ENCODE measurements at regions not wholly inside any gene's neighbourhood (a gene's known extent, or its start where the extent isn't known, plus 50 kb on each side); places are given as distances from the start of the nearest gene placed in this dataset.

DNA sequence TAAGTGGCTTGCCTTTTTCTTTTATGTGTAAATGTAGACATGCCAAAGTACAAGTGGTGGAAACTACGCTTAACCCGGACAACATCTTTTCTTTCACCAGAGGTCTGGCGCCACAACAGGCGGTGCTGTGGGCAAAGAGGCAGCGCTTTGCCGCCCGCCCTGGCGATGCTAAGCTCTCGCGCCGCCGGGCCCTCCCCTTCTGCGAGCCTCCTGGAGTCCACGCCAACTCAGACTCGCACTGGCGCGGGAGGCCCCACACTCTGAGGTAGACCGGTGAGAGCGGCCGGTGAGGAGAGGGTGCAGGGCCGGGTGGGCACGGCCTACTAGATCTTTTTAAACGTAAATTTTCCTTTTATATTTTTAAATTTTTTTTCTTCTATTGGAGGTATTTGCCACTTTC, 2253.1 kb upstream of the C9orf72 start:
- H3K9me3 ChIP-seq (ENCODE audit: control insufficient read depth, insufficient read depth, low read length), result peaks cover 8% of the 10 kb centered on the region
- H3K27me3 ChIP-seq (ENCODE audit: control insufficient read depth, insufficient read depth, low read length), result no peaks in the 10 kb centered on the region
- Mint-ChIP-seq H3K27ac (no peak overlapping the region), H3K4me1 (no peaks in the 10 kb centered on the region), H3K9me3 (peaks cover 5 to 8% of the 10 kb centered on the region in 2 donors), H3K36me3 (peaks cover 12% of the 10 kb centered on the region), H3K27me3 (ENCODE audit: low read depth in 2 of 2) (no peaks in the 10 kb centered on the region), H3K4me3 (no peak overlapping the region)
- 95% methylated on average over 20 of the region's 23 CpGs for WGBS (ENCODE audit: insufficient coverage)
- no peak overlapping the region for H3K27ac ChIP-seq (ENCODE audit: low read length)
- H3K4me1 ChIP-seq (ENCODE audit: control insufficient read depth, insufficient read depth, low read length), result no peaks in the 10 kb centered on the region
- intact Hi-C loops (cut with micrococcal nuclease), result no loop called here
- H3K4me3 ChIP-seq (ENCODE audit: low read length), result no peak overlapping the region
- H3K36me3 ChIP-seq (ENCODE audit: control insufficient read depth, insufficient read depth, low read length), result no peaks in the 10 kb centered on the region
- DNase-seq (no peak), ATAC-seq (no peak)
- TF ChIP-seq, protein P1, sequence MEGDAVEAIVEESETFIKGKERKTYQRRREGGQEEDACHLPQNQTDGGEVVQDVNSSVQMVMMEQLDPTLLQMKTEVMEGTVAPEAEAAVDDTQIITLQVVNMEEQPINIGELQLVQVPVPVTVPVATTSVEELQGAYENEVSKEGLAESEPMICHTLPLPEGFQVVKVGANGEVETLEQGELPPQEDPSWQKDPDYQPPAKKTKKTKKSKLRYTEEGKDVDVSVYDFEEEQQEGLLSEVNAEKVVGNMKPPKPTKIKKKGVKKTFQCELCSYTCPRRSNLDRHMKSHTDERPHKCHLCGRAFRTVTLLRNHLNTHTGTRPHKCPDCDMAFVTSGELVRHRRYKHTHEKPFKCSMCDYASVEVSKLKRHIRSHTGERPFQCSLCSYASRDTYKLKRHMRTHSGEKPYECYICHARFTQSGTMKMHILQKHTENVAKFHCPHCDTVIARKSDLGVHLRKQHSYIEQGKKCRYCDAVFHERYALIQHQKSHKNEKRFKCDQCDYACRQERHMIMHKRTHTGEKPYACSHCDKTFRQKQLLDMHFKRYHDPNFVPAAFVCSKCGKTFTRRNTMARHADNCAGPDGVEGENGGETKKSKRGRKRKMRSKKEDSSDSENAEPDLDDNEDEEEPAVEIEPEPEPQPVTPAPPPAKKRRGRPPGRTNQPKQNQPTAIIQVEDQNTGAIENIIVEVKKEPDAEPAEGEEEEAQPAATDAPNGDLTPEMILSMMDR (IDR thresholded peaks at IDR 0.05), result no peak

DNA sequence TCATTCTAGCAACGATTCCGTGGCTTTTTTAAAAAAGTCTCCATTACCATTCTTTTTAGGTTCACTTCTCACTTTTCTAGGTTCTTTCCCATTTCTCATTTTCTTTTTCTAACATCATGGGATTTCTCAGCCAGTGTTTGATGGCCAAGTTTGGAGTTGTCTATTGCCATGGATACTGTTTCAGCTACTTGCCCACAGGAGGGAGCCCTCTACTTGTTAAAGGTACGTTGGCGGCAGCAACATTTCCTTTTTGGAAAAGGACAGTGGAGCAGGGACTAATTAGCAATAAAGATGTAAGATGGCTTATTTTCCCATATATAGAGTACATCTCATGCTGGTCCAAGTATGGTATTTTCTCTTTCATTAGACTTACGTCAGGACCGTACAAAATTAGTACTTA, 2257.5 kb upstream of the C9orf72 start:
- Histone ChIP-seq H3K27ac (ENCODE audit: low read length) (no peak overlapping the region), H3K9me3 (ENCODE audit: control insufficient read depth, insufficient read depth, low read length) (peaks cover 8% of the 10 kb centered on the region), H3K4me1 (ENCODE audit: control insufficient read depth, insufficient read depth, low read length) (no peaks in the 10 kb centered on the region), H3K27me3 (ENCODE audit: control insufficient read depth, insufficient read depth, low read length) (no peaks in the 10 kb centered on the region), H3K36me3 (ENCODE audit: control insufficient read depth, insufficient read depth, low read length) (no peaks in the 10 kb centered on the region), H3K4me3 (ENCODE audit: low read length) (no peak overlapping the region)
- 40% methylated on average over 4 of the region's 6 CpGs for WGBS (ENCODE audit: insufficient coverage)
- no peak overlapping the region for H3K27ac Mint-ChIP-seq
- no peak for DNase-seq
- no peaks in the 10 kb centered on the region for H3K27me3 Mint-ChIP-seq (ENCODE audit: low read depth in 2 of 2)
- H3K36me3 Mint-ChIP-seq, result peaks cover 12% of the 10 kb centered on the region
- H3K4me1 Mint-ChIP-seq, result no peaks in the 10 kb centered on the region
- H3K4me3 Mint-ChIP-seq, result no peak overlapping the region
- no peak for ATAC-seq
- TF ChIP-seq, protein P1 (IDR thresholded peaks at IDR 0.05), result no peak
- peaks cover 5% of the 10 kb centered on the region in 2 donors for H3K9me3 Mint-ChIP-seq
- intact Hi-C loops (cut with micrococcal nuclease), result no loop called here

DNA sequence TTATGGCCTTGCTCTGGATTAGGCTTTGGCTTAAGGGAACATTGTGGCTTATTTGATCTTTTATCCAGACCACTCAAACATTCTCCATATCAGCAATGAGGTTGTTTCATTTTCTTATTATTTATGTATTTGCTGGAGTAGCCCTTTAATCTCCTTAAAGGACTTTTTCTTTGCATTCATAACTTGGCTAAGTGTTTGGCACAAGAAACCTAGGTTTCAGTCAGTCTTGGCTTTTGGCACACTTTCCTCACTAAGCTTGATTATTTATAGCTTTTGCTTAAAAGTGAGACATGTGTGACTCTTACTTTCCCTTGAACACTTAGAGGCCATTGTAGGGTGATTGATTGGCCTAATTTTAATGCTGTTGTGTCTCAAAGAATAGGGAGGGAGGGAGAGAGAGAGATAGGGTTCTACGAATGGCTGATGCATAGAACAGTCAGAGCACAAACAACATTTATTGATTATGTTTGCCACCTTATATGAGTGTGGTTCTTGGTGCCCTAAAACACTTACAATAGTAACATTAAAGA, 2265.3 kb upstream of the C9orf72 start:
- no peaks in the 10 kb centered on the region for H3K27me3 Mint-ChIP-seq (ENCODE audit: low read depth in 2 of 2)
- H3K27ac Mint-ChIP-seq, result no peak overlapping the region
- no peaks in the 10 kb centered on the region for H3K4me1 Mint-ChIP-seq
- H3K4me3 Mint-ChIP-seq, result no peak overlapping the region
- no peaks in the 10 kb centered on the region for H3K27me3 ChIP-seq (ENCODE audit: control insufficient read depth, insufficient read depth, low read length)
- H3K4me3 ChIP-seq (ENCODE audit: low read length), result no peak overlapping the region
- no peaks in the 10 kb centered on the region for H3K4me1 ChIP-seq (ENCODE audit: control insufficient read depth, insufficient read depth, low read length)
- H3K9me3 Mint-ChIP-seq, result peaks cover 6% of the 10 kb centered on the region in 2 donors
- WGBS (ENCODE audit: insufficient coverage), result 80% methylated on average over 1 of the region's 1 CpG
- H3K36me3 ChIP-seq (ENCODE audit: control insufficient read depth, insufficient read depth, low read length), result no peaks in the 10 kb centered on the region
- no peaks in the 10 kb centered on the region for H3K36me3 Mint-ChIP-seq
- peaks cover 3% of the 10 kb centered on the region for H3K9me3 ChIP-seq (ENCODE audit: control insufficient read depth, insufficient read depth, low read length)
- no peak overlapping the region for H3K27ac ChIP-seq (ENCODE audit: low read length)
- intact Hi-C loops (cut with micrococcal nuclease), result no loop called here
- TF ChIP-seq, protein P1 (IDR thresholded peaks at IDR 0.05), result no peak
- DNase-seq (no peak), ATAC-seq (no peak)

DNA sequence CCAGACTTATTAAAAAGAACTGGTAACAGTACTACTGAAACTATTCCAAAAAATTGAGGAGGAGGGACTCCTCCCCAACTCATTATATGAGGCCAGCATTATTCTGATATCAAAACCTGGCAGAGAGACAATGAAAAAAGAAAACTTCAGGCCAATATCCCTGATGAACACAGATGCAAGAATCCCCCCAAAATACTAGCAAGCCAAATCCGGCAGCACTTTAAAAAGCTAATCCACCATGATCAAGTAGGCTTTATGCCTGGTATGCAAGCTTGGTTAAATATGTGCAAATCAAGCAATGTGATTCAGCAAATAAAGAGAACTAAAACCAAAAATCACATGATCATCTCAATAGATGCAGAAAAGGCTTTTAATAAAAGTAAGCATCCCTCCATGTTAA, 2271.0 kb upstream of the C9orf72 start:
- no peak for DNase-seq

More for the DNA sequence above, 2271.0 kb upstream of the C9orf72 start:
- Histone ChIP-seq H3K27me3 (ENCODE audit: control insufficient read depth, insufficient read depth, low read length) (no peaks in the 10 kb centered on the region), H3K27ac (ENCODE audit: low read length) (no peak overlapping the region), H3K9me3 (ENCODE audit: control insufficient read depth, insufficient read depth, low read length) (peaks cover 3% of the 10 kb centered on the region), H3K4me1 (ENCODE audit: control insufficient read depth, insufficient read depth, low read length) (no peaks in the 10 kb centered on the region), H3K4me3 (ENCODE audit: low read length) (no peak overlapping the region), H3K36me3 (ENCODE audit: control insufficient read depth, insufficient read depth, low read length) (no peaks in the 10 kb centered on the region)
- no peak overlapping the region for H3K4me3 Mint-ChIP-seq
- H3K9me3 Mint-ChIP-seq, result peaks cover 10 to 12% of the 10 kb centered on the region in 2 donors
- no peaks in the 10 kb centered on the region for H3K36me3 Mint-ChIP-seq
- H3K27me3 Mint-ChIP-seq (ENCODE audit: low read depth in 2 of 2), result no peaks in the 10 kb centered on the region
- no peak for ATAC-seq
- TF ChIP-seq, protein P1 (IDR thresholded peaks at IDR 0.05), result no peak
- no peaks in the 10 kb centered on the region for H3K4me1 Mint-ChIP-seq
- 100% methylated on average over 1 of the region's 1 CpG for WGBS (ENCODE audit: insufficient coverage)
- H3K27ac Mint-ChIP-seq, result no peak overlapping the region
- intact Hi-C loops (cut with micrococcal nuclease), result no loop called here
